HG02981 (cell line): ENCODE measurements at regions not wholly inside any gene's neighbourhood (a gene's known extent, or its start where the extent isn't known, plus 50 kb on each side); places are given as distances from the start of the nearest gene placed in this dataset.
"Not testable (repeated sequence)": the region's sequence is repeated elsewhere in the genome, so short reads cannot be mapped to it uniquely, and the experiment has no call there.

Experiments used
- ATAC-seq: cut with Tn5 transposase; IDR thresholded peaks from one replicate; pipeline ENCODE4 v1.9.1; 2021; ENCODE audit warnings: mild to moderate bottlenecking, moderate library complexity; ENCODE audit not compliant: unreplicated experiment

DNA sequence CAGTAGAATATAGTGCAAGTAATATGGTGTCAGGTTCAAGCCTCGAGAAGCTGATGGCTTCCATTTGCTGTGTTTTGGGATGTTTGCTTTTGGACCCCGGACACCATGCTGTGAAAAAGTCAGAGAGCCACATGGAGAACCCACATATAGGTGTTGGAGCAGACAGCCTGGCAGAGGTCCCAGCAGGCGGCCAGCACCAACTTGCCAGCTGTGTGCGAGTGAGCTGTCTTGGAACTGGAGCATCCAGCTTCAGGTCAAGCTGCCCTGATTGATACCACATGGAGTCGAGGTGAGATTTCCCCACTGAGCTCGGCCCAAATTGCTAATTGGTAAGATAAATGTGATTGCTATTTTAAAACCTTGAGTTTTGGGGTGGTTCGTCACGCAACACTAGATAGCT lies 185.7 kb upstream of the TBL1XR1 start:
- no peak for ATAC-seq

DNA sequence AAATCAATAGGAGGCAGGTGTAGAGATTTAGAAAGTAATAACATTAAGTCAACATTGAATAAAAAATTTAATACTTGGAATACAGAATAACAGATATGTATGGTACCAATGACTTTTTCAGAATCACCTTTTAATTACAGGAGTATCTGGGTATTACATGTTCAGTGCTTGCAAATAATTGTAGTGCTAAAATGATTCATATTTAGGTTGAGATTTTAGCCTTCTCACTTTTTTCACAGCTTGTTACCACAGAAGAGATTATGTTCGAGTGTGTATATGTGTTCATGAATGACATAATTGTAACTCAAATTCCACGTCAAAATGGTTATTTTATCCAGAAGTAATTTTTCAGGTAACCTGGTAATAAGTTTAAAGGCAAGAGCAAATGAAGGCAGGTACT lies 187.9 kb upstream of the TBL1XR1 start:
- ATAC-seq, result no peak

DNA sequence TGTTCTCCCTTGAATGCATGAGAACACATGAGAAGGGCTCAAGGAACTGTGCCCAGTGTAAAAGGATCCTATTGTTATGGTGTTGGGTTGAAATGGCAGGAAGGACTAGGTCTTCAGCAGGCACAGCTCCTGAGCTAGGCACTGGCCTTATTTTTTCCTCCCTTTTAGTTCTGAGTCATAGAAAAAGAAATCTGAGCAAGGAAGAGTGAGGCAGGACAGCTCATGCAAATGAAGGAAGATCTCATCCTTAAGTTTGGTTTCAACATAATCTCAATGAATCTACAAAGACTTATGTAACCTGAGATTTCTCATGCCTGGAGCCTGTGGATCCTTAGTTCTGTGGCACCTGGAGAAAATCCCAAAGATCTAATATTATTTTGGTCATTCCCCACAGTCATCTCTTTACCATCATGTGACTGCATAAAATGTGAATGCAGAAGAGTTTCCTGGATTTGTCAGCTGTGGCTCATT lies 188.6 kb upstream of the TBL1XR1 start:
- ATAC-seq, result no peak

DNA sequence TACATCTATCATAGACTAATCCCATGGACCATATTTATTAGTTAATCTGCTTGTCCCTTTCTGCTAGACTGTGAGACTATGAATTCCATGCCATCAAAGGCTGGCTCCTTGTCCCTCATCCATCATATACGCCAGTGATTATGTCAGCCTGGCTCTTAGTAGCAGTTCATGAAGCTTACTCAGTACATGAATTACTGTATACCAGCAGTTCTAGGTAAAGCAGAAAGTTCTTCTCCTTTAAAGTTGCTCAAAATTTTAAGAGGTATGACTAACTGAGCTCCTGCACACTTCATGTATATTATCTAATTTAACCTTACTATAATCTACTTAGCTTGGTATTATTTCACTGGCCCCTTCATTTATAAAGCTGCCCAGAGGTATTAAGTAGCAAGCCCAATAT lies 190.9 kb upstream of the TBL1XR1 start:
- ATAC-seq, result no peak

DNA sequence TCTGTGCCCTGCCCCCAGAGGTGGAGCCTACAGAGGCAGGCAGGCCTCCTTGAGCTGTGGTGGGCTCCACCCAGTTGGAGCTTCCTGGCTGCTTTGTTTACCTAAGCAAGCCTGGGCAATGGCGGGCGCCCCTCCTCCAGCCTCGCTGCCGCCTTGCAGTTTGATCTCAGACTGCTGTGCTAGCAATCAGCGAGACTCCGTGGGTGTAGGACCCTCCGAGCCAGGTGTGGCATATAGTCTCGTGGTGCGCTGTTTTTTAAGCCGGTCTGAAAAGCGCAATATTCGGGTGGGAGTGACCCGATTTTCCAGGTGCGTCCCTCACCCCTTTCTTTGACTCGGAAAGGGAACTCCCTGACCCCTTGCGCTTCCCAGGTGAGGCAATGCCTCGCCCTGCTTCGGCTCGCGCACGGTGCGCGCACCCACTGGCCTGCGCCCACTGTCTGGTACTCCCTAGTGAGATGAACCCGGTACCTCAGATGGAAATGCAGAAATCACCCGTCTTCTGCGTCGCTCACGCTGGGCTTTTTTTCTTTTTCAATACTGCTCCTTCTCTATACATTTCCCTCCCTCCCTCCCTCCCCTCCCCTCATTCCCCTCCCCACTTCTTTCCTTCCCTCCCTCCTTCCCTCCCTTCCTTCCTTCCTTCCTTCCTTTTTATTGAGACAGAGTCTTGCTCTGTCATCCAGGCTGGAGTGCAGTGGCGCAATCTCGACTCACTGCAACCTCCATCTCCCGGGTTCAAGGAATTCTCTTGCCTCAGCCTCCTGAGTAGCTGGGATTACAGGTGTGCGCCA lies 197.1 kb upstream of the TBL1XR1 start:
- not testable (repeated sequence) for ATAC-seq

DNA sequence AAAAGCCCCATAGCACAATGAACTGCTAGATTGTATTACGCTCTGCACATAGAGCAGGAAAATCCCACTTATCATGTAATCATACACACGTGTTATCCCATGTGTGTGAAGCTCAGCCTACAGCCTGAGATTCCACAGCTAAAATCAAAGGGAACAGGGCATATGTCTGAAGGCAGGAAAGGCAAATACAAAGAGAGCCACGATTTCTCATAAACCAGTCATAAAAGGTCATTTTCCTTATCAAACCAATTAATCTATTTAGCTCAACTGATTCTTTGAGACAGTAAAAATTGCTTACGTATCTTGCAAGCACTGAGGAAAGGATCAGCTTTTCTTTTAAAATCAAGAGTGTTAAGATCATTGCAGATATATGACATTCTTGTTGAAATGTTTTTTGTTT lies 199.5 kb upstream of the TBL1XR1 start:
- ATAC-seq, result no peak

DNA sequence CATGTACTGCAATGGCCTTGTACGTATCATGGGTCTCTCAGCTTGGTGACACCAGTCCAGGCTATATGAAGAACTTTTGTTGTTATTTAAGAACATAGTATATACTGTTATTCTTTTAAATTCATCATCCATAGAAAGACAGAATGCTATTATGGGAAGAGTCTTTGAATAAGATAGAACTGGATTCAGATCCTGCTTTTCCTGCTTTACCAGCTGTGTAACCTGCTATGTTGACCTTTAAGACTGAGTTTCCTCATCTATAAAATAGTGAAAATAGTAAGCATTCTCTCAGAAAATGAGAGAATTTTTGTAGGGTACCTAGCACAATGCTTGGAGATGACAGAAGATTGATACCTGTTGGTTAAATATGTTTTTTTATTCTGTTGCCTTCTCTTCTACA lies 204.1 kb upstream of the TBL1XR1 start:
- no peak for ATAC-seq

DNA sequence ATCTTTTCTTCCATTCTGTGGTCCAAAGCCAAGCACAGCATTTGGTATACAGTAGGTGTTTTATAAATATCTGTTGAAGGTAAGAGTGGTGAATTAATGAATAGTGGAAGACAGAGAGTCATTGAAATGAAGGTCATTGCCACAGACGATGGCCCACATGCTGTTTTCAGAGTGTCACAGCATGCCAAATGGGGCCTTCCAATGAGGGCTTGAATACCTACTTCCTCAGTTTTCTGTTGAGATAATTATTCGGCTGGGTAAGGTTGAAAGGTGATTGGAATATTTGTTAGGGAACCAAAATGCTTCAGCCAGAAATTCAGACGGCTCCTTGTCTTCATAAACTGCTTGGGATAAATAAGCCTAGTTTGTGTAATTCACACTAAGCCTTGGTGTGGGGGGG lies 205.3 kb upstream of the TBL1XR1 start:
- no peak for ATAC-seq

DNA sequence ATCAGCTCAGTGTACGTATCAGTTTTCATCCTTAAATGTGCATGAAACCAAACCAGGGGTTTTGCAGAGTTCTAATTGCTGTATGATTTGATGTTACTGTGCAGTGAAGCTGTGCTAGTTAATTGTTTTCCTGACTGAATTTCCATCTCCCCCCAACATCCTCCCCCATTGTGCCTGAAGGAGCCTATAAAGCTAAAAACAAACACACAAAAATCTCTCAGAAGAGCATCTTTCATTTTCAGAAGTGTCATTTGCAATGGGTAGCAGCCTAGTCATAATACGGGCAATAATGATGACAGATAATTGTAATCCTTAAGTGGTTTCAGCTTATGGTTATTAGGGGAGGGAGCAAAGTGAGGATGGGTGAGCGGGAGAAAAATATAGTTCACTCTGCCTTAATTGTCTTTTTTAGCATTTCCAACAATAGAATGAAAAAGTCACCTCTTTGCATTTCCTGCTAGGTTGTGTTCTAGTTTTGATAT lies 207.9 kb upstream of the TBL1XR1 start:
- ATAC-seq, result no peak

DNA sequence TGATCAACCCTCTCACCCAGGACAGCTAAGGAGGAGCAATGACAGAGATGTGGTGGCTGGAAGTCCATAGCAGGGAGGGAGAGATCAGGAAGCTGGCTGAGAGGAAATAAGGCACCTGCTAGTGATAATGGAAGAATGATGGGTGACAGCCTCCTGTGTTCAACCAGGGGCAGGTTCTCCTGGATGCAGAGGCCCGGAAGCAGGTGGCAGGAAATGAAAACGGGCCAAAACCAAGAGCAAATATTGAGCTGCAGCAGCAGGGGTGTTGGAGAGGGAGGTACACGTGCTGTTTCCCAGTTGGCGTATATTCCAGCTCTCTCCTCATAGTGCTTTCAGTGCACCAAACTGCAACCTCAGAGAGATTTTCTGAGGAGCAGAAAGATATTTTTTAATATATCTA lies 213.4 kb upstream of the TBL1XR1 start:
- ATAC-seq, result no peak

DNA sequence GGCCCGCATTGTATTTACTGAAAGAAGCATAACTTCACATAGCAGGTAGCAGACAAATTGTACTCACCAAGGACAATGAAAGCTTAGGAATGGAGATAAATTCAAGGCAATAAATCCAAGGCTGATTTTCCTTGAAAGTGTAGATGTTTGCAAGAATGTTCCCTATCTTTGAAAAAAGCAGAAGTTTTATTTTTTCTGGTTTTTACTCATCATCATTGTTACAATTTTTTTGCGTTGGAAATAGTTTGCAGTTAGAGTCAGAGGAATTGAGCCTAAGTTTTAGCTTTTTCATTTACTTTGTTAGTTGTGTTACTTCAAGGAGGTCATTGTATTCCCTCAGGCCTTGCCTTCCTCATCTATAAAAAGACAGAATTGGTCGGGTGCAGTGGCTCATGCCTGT lies 213.9 kb upstream of the TBL1XR1 start:
- no peak for ATAC-seq

DNA sequence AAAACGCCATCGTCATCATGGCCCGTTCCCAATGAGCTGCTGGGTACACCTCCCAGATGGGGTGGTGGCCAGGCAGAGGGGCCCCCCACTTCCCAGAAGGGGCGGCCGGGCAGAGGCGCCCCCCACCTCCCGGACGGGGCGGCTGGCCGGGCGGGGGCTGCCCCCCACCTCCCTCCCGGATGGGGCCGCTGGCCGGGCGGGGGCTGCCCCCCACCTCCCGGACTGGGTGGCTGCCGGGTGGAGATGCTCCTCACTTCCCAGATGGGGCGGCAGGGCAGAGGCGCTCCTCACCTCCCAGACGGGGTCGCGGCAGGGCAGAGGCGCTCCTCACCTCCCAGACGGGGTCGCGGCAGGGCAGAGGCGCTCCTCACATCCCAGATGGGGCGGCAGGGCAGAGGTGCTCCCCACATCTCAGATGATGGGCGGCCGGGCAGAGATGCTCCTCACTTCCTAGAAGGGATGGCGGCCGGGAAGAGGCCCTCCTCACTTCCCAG lies 215.4 kb upstream of the TBL1XR1 start:
- ATAC-seq, result not testable (repeated sequence)

DNA sequence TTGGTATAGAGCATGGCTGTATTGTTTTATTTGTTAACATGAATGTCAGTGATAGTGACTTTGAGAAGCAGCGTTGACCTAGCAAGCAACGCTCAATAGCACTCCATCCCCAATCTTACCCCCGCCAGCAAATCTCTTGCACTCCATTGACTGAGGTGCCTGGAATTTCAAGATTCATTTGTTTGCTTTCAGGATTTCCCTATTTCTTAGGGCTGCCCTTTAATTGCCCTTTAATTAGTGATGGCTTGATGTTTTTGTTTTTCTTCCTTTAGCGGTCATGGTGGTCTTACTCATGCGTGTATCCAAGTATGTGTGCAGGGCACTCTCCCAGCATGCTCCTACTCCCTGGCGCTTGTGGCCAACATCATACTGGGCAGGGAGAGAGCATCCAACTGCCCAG lies 216.8 kb upstream of the TBL1XR1 start:
- ATAC-seq, result no peak

DNA sequence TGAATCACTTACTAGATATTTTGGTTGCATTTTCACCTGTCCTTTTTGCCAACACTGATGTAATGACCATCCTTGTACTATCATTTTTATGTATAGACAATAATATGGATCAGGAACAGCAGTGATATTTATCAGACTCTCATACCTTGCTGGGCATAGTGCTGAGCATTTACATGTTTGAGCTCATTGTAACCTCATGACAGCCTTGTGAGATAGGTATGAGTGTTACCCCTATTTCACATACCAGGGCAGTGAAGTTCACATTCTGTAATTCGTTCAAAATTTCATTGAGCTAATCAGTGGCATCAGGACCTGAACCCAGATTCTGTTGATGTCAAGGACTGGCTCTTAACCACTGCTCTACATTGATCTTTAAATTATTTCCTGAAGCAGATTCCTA lies 221.5 kb upstream of the TBL1XR1 start:
- no peak for ATAC-seq

DNA sequence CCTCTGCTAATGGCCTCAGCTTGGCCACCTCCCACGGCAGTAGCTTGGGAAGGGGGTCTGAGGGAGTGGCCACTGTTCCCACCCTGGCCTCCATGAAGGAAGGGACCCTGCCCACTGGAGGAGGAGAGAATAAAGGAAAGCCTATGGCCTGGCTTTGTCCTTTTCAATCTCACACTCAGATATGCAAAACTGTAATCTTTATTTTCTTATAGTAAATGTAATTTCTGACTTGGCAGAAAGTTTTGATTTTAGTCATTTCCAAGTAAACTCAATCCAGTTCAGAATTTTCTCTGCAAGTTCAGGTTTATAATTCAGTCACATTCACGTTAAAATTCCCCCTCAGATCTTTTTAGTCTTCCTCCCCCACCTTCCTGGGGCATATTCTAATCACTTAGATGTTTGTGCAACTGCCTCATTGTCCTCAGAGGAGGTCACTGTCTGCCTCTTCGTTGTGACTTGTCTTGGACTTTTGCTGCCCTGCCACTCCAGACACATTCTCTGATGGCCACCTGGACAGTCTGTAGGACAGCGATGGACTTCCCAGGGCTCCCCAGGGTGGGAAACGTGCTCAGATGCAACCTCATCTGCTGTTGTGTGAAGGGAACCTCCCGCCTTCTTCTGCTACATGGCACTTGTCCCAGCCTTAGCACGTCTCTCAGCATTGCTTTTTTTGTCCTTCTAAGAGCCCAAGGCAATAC lies 222.8 kb upstream of the TBL1XR1 start:
- no peak for ATAC-seq

DNA sequence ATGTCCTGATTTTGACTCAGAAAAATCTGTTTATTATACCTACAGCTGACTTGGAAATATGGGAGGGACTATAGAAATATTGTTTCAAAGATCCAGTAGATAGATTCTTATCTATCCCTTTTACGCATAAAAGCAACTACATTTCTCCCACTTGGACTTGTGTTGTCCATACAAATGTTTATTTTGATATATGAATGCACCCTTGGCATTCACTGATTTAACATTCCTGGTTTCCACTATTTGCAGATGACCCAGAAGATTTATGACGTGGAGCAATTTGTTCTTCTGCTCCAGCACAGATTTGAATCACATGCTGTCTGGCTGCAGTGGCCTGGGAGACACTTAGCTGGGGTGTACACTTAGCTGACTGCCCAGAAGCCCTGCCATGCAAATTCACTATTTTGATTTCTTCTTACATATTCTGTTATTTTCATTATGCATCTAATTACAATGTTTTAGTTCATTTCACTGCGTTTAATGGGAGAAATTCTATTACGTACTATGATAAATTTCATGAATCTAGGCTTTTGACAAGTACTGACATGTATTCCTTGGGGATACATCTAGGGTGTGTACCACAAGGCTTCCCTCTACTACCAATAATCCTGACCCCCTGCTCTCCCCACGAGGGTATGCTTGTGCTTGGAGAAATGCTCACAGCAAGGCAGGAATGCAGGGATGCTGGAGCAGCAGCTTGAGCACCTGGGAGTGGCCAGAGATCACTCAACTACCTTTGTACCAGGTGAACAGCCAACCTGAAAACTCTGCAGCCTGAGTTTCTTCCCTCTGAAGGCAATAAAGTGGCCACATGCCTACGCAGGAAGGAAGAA lies 223.6 kb upstream of the TBL1XR1 start:
- ATAC-seq, result no peak

DNA sequence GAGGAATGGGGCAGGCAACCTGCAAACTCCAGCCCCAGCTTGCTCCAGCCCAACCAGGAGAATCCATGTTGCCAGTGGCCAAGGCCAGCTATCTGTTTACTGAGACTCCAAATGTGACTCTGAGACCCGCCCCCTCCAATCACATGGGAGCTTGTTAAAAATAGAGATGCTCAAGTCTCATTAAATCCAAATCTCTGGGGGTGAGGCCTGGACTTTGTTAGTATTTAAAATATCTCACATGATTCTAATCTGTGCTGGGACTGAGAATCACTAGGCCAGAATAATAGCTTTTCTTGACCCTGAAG lies 224.2 kb upstream of the TBL1XR1 start:
- ATAC-seq, result no peak

DNA sequence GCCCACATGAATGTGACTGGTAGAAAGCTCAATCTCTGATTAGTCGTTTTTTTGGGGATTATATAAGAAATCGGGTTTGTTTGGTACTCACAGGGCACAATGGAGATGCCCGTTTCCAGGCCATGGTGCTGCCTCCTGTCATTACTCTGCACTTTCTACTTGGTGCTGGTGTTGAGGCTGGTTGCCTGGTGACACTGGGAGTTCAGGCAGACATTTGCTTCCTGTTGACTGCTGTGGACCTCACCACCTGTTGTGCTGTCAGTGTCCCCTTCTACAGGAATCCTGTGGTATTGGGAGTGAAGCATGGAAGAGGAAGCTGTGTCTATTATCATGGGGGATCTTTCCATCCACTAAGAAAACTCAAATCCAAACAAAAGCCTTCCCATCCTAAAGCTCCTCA lies 227.2 kb upstream of the TBL1XR1 start:
- ATAC-seq, result no peak

DNA sequence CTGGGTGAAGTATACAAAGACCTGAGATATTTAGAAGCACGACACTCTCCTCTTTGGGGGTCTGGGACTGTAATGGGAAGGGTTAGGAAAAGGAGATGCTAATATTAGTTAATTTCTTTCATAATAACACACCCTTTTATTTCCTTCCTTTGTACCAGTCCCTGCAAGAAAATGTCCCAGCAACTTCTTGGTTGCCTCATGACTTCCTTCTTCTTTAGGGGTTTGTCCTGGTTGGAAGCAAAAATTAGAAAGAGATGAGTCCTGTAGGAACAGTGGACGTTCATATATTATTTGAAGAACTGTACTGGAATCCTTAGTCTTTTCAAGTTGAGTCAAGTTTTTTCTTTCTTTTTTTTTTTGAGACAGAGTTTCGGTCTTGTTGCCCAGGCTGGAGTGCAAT lies 227.8 kb upstream of the TBL1XR1 start:
- ATAC-seq, result no peak

DNA sequence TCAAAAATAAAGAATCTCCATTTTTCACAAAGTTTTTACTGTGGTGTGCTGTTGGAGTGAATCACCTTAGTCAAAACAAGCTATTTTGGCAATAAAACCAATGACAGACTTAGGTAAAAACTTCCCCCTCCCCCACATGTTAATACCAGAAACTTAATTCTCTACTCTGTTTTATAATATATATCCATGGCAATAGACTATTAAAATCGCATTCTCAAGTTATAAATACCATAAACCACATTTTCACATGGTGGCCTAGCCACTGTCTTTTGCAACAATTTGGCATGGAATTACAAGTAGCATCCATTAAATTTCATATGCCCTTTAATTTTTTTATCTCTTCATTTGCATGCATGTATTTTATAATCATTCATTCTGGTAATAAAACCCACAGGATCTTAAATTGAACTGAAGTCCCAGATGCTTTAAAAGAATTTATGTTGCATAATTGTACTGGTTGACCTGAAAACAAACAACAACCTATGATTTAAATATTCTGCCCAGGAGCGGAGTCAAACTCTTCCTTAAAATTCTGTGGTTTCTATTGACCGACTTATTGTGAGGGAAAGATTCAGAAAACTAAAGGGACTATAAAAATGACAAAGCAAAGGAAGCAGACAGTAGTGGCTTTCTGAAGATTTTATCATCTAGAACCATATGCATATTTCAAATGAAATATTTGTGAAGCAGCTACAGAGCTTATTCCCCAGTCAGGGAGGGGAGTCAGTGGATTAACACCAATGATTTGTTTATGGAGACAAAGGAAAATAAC lies 229.0 kb upstream of the TBL1XR1 start:
- no peak for ATAC-seq
